Keratinocyte (primary cell): ENCODE measurements at regions not wholly inside any gene's neighbourhood (a gene's known extent, or its start where the extent isn't known, plus 50 kb on each side); places are given as distances from the start of the nearest gene placed in this dataset.

Experiments
- EZH2 ChIP-seq: IDR thresholded peaks from one replicate; pipeline ENCODE4 v1.6.1; 2012; ENCODE audit warnings: inconsistent platforms, mild to moderate bottlenecking, low read length, moderate library complexity
- TF ChIP-seq, protein P1 (sequence below), 3 experiments: IDR thresholded peaks in 1 of 3; conservative IDR thresholded peaks in 1 of 3; optimal IDR thresholded peaks in 1 of 3; 2 replicates in 2 of 3; 3 replicates in 1 of 3; pipeline versions ENCODE3 to v1.5.1; 2011; ENCODE audit warnings: low read length in 3 of 3, mild to moderate bottlenecking in 3 of 3, moderate library complexity in 2 of 3, control low read depth in 1 of 3, inconsistent platforms in 1 of 3; ENCODE audit not compliant: insufficient read depth in 2 of 3; ENCODE audit errors: extremely low read depth in 1 of 3

DNA sequence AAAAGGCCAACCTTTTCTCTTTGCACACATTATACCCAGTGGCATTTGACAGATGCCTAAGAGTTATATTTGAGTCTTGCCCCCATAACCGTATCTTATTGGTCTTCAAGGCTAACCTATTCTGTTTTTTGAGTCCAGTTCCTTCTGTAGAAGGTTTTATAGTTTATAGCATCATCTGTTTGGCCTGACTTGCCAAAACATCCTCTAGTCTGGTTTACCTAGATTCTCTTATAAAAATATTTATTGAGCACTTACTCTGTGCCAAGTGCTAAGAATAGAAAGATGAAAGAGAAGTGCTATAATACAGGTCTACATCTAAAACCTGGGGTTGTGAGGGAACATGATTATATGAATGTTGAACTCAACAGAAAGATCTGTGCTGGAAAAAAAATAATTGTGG lies 55.9 kb upstream of the PIP4K2A start:
- TF ChIP-seq, protein P1, sequence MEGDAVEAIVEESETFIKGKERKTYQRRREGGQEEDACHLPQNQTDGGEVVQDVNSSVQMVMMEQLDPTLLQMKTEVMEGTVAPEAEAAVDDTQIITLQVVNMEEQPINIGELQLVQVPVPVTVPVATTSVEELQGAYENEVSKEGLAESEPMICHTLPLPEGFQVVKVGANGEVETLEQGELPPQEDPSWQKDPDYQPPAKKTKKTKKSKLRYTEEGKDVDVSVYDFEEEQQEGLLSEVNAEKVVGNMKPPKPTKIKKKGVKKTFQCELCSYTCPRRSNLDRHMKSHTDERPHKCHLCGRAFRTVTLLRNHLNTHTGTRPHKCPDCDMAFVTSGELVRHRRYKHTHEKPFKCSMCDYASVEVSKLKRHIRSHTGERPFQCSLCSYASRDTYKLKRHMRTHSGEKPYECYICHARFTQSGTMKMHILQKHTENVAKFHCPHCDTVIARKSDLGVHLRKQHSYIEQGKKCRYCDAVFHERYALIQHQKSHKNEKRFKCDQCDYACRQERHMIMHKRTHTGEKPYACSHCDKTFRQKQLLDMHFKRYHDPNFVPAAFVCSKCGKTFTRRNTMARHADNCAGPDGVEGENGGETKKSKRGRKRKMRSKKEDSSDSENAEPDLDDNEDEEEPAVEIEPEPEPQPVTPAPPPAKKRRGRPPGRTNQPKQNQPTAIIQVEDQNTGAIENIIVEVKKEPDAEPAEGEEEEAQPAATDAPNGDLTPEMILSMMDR (optimal IDR thresholded peaks at IDR 0.05 in 1 of 3, IDR thresholded peaks at IDR 0.05 in 1 of 3, conservative IDR thresholded peaks at IDR 0.05 in 1 of 3; ENCODE audit: extremely low read depth in 1 of 3, insufficient read depth in 2 of 3, low read length in 3 of 3), result no peak
- TF ChIP-seq EZH2, result no peak
